IPS-18c (cell line): ENCODE measurements at regions not wholly inside any gene's neighbourhood (a gene's known extent, or its start where the extent isn't known, plus 50 kb on each side); places are given as distances from the start of the nearest gene placed in this dataset.
"Not testable (repeated sequence)": the region's sequence is repeated elsewhere in the genome, so short reads cannot be mapped to it uniquely, and the experiment has no call there.

Source experiments
- H3K4me3 ChIP-seq: 2 replicates; pipeline ENCODE4 v1.7.0; 2013; ENCODE audit warnings: low read depth, mild to moderate bottlenecking, low read length, moderate library complexity; ENCODE audit not compliant: insufficient read depth
- H3K9me3 ChIP-seq: one replicate; pipeline ENCODE4 v1.6.1; 2013; ENCODE audit warnings: mild to moderate bottlenecking, low read length, moderate library complexity; ENCODE audit not compliant: control insufficient read depth, insufficient read depth

GRCh38 chr2:242119682-242120081 is 250.2 kb downstream of the RTP5 start:
- H3K4me3 ChIP-seq, H3K9me3 ChIP-seq: not testable (repeated sequence)

GRCh38 chr2:242130682-242131081 is 261.2 kb downstream of the RTP5 start:
- H3K4me3 ChIP-seq, H3K9me3 ChIP-seq: not testable (repeated sequence)

DNA sequence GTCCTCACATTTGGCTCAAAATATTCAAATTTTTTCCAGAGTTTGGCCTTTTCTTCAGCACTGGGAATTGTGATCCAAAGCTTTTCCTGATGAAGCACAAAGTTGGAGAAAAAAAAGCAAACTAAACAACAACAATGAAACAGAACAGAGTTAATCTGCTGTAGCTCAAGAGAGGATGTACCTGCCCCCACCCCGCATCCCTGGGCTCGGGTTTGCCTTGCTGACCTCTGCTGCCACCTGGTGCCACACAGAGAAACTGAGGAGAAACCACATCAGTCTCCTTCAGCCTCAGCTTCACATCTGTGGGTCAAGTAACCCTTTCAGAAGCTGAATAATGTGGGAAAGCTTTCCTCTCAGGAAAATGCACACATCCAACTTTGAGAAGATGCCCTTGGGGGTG is 290.4 kb downstream of the RTP5 start:
- H3K9me3 ChIP-seq, H3K4me3 ChIP-seq: not testable (repeated sequence)

GRCh38 chr2:242165115-242165514 is 295.6 kb downstream of the RTP5 start:
- not testable (repeated sequence) for H3K4me3 ChIP-seq, H3K9me3 ChIP-seq

- H3K9me3 ChIP-seq, result not testable (repeated sequence)
These were observed 301.8 kb downstream of the RTP5 start for GRCh38 chr2:242171290-242171689.

More at GRCh38 chr2:242171290-242171689, 301.8 kb downstream of the RTP5 start:
- H3K4me3 ChIP-seq, result not testable (repeated sequence)
